Ascending aorta (tissue), 2 donors: ENCODE measurements at regions not wholly inside any gene's neighbourhood (a gene's known extent, or its start where the extent isn't known, plus 50 kb on each side); places are given as distances from the start of the nearest gene placed in this dataset.

Source experiments
- DNase-seq, 2 donors: peaks; one replicate each; pipeline ENCODE4 v3.0.0-alpha.2; 2019; ENCODE audit warnings: low spot score in 2 of 2
- H3K27ac ChIP-seq, 2 donors: fragments of 200-600 bp; sonication (generic); one replicate each; pipeline ENCODE4 v1.5.1; 2016 to 2017; ENCODE audit warnings: mild to moderate bottlenecking in 1 of 2
- H3K27me3 ChIP-seq: fragments of 200-600 bp; sonication (generic); one replicate; pipeline ENCODE4 v1.5.1; 2017
- H3K36me3 ChIP-seq, 2 donors: fragments of 200-600 bp; sonication (generic); one replicate each; pipeline ENCODE4 v1.5.1; 2016
- H3K4me1 ChIP-seq, 2 donors: fragments of 200-600 bp; sonication (generic); one replicate each; pipeline ENCODE4 v1.5.1; 2016 to 2017; ENCODE audit warnings: mild to moderate bottlenecking in 1 of 2
- H3K4me3 ChIP-seq, 2 donors: fragments of 200-600 bp; sonication (generic); one replicate each; pipeline ENCODE4 v1.5.1; 2016 to 2017; ENCODE audit warnings: mild to moderate bottlenecking in 1 of 2
- H3K9me3 ChIP-seq, 2 donors: fragments of 200-600 bp; sonication (generic); one replicate each; pipeline ENCODE4 v1.5.1; 2016
- intact Hi-C: fragments of 100-400 bp; cut with DNase I; formaldehyde crosslinking; loops from one replicate; pipeline ENCODE4 v1.15.1; 2023
- TF ChIP-seq, protein P1 (sequence below), 3 experiments: fragments of 200-600 bp in 2 of 3; fragments of 450-650 bp in 1 of 3; sonication (generic) in 2 of 3; IDR thresholded peaks; one replicate each; pipeline ENCODE4 v1.5.1; 2016 to 2019; ENCODE audit warnings: antibody characterized with exemption in 3 of 3, mild to moderate bottlenecking in 1 of 3, moderate library complexity in 1 of 3

DNA sequence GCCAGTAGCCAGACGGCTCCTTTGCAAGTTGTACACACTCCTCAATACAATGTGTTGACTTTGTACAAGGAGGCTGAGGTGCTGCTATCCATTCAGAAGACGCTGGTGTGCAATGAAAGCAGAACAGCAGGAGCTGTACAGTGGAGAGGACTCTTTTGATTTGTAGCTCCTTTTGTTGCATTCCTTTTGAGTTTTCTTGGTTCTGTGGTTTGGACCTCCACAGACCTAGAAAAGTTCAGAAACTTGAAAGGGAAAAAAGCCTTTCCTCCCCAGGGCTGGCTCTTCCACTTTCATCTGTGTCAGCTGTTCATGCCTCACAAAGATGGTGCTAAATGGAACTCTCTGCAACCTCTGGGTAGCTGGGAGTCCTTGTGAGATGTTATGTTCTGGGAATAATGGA is 117.4 kb downstream of the MAT2B start:
- TF ChIP-seq, protein P1, sequence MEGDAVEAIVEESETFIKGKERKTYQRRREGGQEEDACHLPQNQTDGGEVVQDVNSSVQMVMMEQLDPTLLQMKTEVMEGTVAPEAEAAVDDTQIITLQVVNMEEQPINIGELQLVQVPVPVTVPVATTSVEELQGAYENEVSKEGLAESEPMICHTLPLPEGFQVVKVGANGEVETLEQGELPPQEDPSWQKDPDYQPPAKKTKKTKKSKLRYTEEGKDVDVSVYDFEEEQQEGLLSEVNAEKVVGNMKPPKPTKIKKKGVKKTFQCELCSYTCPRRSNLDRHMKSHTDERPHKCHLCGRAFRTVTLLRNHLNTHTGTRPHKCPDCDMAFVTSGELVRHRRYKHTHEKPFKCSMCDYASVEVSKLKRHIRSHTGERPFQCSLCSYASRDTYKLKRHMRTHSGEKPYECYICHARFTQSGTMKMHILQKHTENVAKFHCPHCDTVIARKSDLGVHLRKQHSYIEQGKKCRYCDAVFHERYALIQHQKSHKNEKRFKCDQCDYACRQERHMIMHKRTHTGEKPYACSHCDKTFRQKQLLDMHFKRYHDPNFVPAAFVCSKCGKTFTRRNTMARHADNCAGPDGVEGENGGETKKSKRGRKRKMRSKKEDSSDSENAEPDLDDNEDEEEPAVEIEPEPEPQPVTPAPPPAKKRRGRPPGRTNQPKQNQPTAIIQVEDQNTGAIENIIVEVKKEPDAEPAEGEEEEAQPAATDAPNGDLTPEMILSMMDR (IDR thresholded peaks at IDR 0.05): no peak
- intact Hi-C loops: no loop called here

DNA sequence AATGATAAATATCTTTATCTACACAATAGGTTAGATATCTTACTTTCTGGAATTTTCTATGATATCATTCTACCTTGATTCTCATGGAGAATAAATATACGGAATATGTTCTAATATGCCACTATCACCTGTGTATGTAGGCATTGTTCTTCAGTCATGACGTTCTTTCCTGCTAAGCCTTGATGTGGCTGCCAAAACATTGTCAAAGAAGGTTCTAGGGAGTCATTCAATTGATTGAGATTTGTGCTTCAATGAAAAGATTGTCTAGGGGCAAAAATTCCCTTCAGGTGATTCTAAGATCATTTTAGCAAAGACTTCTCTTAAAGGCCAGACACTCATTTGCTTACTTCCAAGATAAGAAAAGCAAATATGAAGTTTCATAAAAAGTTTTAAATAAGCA is 118.1 kb downstream of the MAT2B start:
- no peaks in the 10 kb centered on the region for H3K9me3 ChIP-seq
- no peaks in the 10 kb centered on the region for H3K36me3 ChIP-seq
- intact Hi-C loops: no loop called here
- no peaks in the 10 kb centered on the region for H3K27me3 ChIP-seq
- DNase-seq: no peak
- H3K27ac ChIP-seq: no peak overlapping the region
- no peaks in the 10 kb centered on the region for H3K4me1 ChIP-seq
- H3K4me3 ChIP-seq: no peak overlapping the region
- TF ChIP-seq, protein P1 (IDR thresholded peaks at IDR 0.05): no peak

More for the DNA sequence above, 117.4 kb downstream of the MAT2B start:
- H3K36me3 ChIP-seq: no peaks in the 10 kb centered on the region
- no peak overlapping the region for H3K27ac ChIP-seq
- H3K9me3 ChIP-seq: no peaks in the 10 kb centered on the region
- H3K27me3 ChIP-seq: no peaks in the 10 kb centered on the region
- no peak overlapping the region for H3K4me3 ChIP-seq
- H3K4me1 ChIP-seq: no peaks in the 10 kb centered on the region
- no peak for DNase-seq

DNA sequence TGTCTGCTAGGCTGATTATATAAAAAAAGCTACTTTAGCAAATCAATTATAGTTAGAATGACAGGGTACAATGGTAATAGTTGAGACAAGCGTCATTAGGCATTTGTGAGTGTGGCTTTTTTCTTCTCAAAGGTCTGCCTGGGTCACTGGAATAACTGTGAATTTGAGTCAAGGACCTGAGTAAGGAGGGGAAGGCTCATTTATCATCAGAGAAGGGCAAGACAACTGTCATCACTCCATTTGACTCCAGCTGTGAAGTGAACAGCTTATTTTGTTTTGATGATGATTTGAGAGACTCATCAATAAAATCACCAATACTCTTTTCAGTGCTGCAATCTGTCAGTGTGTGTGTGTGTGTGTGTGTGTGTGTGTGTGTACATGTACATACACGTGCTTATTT is 118.6 kb downstream of the MAT2B start:
- intact Hi-C loops: no loop called here
- DNase-seq: no peak
- Histone ChIP-seq H3K36me3 (no peaks in the 10 kb centered on the region), H3K27ac (no peak overlapping the region), H3K9me3 (no peaks in the 10 kb centered on the region), H3K27me3 (no peaks in the 10 kb centered on the region), H3K4me3 (no peak overlapping the region), H3K4me1 (no peaks in the 10 kb centered on the region)
- TF ChIP-seq, protein P1 (IDR thresholded peaks at IDR 0.05): no peak

DNA sequence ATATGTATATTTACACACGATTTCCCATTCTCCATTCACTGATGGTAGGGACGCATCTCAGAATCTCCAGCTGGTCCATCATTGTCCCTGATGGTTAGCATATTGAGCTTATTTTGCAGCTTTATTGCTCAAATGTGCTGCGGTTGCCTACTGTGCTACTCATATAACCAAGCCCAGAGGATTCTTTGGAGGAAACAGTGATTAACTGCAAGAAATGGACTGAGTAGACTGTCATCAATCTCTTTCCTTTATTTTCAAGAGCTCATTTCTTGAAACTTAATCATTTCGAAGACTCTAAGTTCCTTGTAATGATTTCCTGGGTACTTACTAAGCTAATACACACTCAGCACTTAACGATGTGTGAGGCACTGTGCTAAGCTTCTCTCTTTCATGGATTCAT is 119.0 kb downstream of the MAT2B start:
- intact Hi-C loops: no loop called here
- Histone ChIP-seq H3K4me3 (no peak overlapping the region), H3K27me3 (no peaks in the 10 kb centered on the region), H3K9me3 (no peaks in the 10 kb centered on the region), H3K4me1 (no peaks in the 10 kb centered on the region), H3K27ac (no peak overlapping the region), H3K36me3 (no peaks in the 10 kb centered on the region)
- DNase-seq: no peak
- TF ChIP-seq, protein P1 (IDR thresholded peaks at IDR 0.05): no peak

GRCh38 chr5:163626904-163627434 is 121.5 kb downstream of the MAT2B start:
- Histone ChIP-seq H3K4me3 (no peak overlapping the region), H3K36me3 (no peaks in the 10 kb centered on the region), H3K9me3 (no peaks in the 10 kb centered on the region), H3K27ac (no peak overlapping the region), H3K27me3 (no peaks in the 10 kb centered on the region), H3K4me1 (no peaks in the 10 kb centered on the region)
- TF ChIP-seq, protein P1 (IDR thresholded peaks at IDR 0.05): no peak
- no peak for DNase-seq
- intact Hi-C loops: no loop called here

- DNase-seq: no peak
- Histone ChIP-seq H3K36me3 (no peaks in the 10 kb centered on the region), H3K27me3 (no peaks in the 10 kb centered on the region), H3K27ac (no peak overlapping the region), H3K4me1 (no peaks in the 10 kb centered on the region), H3K9me3 (no peaks in the 10 kb centered on the region), H3K4me3 (no peak overlapping the region)
- intact Hi-C loops: no loop called here
- TF ChIP-seq, protein P1 (IDR thresholded peaks at IDR 0.05): no peak
Observed at GRCh38 chr5:163631856-163632255, 126.4 kb downstream of the MAT2B start.
